ENCODE measurements at regions not wholly inside any gene's neighbourhood (a gene's known extent, or its start where the extent isn't known, plus 50 kb on each side); places are given as distances from the start of the nearest gene placed in this dataset.

GRCh38 chr15:69719527-69720240 is 267.1 kb downstream of the RPLP1 start:
- TF ChIP-seq POLR2A (IDR thresholded peaks at IDR 0.05), result no peak
- TF ChIP-seq CTCF (IDR thresholded peaks at IDR 0.05), result no peak
- TF ChIP-seq EP300 (IDR thresholded peaks at IDR 0.05; ENCODE audit: low read depth), result no peak
- no peak for TF ChIP-seq POLR2AphosphoS5 (IDR thresholded peaks at IDR 0.05)
